GM12875 (cell line): ENCODE measurements at regions not wholly inside any gene's neighbourhood (a gene's known extent, or its start where the extent isn't known, plus 50 kb on each side); places are given as distances from the start of the nearest gene placed in this dataset.

ENCODE experiments used
- H3K4me3 ChIP-seq: one replicate; pipeline ENCODE4 v1.5.1; 2011; ENCODE audit warnings: low read depth, low read length, control low read depth
- TF ChIP-seq, protein P1 (sequence below): IDR thresholded peaks from 2 replicates; pipeline ENCODE4 v1.5.1; 2011; ENCODE audit warnings: low read depth, mild to moderate bottlenecking, control low read depth, inconsistent platforms, low read length, moderate library complexity, borderline replicate concordance; ENCODE audit not compliant: insufficient read depth

DNA sequence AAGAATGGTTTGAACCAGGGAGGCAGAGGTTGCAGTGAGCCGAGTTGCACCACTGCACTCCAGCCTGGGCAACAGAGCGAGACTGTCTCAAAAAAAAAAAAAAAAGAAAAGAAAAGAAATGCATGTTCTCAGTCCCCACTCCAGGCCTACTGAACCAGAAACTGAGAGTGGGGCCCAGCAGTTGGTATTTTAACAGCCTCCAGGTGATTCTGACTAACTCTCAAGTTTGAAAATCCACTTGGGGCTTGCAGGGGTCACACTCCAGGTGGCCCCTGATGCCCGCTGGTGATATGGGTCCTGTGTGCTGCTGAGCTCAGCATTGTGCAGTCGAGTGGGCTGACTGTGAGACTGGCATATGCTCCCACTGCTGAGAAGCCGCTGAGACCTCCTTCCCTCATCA lies 133.7 kb upstream of the C2CD4B start:
- TF ChIP-seq, protein P1, sequence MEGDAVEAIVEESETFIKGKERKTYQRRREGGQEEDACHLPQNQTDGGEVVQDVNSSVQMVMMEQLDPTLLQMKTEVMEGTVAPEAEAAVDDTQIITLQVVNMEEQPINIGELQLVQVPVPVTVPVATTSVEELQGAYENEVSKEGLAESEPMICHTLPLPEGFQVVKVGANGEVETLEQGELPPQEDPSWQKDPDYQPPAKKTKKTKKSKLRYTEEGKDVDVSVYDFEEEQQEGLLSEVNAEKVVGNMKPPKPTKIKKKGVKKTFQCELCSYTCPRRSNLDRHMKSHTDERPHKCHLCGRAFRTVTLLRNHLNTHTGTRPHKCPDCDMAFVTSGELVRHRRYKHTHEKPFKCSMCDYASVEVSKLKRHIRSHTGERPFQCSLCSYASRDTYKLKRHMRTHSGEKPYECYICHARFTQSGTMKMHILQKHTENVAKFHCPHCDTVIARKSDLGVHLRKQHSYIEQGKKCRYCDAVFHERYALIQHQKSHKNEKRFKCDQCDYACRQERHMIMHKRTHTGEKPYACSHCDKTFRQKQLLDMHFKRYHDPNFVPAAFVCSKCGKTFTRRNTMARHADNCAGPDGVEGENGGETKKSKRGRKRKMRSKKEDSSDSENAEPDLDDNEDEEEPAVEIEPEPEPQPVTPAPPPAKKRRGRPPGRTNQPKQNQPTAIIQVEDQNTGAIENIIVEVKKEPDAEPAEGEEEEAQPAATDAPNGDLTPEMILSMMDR: no peak
- H3K4me3 ChIP-seq: no peak overlapping the region

DNA sequence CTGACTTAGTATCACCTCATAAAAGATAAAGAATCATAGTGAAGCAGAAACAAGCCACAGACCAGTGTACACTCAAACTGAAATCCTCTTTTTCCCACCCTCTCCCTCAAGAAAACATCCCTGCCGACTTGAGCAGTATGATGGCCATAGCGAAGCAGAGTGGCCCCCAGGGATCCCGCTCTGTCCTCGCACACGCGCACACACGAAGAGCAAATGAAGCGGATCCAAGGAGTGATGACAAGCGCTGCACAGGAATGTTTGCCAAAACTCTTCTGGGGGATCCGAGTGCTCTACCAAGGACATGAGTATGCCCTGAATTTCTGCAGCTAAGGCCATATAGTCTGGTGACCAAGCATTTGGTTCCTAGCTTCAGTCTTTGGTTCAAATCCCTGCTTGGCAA lies 134.5 kb upstream of the C2CD4B start:
- H3K4me3 ChIP-seq: no peak overlapping the region
- TF ChIP-seq, protein P1: no peak

DNA sequence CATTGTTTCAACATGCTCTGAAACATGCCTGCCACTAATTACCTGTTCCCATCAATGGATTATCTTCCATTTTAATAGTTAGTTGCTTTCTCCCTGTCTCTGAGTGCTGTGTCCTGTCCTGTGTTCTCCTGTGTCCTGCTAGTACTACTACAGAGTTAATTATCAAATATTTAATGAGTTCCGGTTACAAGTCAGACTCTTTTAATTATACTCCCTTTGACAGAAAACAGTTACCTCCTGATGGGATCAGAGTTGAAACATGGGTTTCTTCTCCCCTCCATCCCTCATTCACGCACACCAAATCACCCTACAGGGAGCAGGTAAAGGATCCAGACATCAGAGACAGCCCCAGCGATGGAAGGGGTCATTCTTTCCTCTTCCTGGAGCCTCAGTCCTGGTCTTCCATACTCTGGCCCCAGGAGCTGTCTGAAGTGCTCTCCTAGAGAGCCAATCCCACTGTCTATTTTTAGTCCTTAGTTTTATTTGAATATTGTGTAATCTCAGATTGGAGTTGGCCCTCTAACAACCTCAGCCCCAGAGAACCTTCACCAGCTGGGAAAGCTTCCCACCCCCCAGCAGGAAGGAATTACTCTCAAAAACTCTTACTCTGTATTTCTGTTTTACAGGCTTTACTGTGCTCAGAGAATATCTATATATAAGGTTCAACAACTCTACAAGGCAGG lies 137.0 kb upstream of the C2CD4B start:
- TF ChIP-seq, protein P1: no peak
- H3K4me3 ChIP-seq: no peak overlapping the region

DNA sequence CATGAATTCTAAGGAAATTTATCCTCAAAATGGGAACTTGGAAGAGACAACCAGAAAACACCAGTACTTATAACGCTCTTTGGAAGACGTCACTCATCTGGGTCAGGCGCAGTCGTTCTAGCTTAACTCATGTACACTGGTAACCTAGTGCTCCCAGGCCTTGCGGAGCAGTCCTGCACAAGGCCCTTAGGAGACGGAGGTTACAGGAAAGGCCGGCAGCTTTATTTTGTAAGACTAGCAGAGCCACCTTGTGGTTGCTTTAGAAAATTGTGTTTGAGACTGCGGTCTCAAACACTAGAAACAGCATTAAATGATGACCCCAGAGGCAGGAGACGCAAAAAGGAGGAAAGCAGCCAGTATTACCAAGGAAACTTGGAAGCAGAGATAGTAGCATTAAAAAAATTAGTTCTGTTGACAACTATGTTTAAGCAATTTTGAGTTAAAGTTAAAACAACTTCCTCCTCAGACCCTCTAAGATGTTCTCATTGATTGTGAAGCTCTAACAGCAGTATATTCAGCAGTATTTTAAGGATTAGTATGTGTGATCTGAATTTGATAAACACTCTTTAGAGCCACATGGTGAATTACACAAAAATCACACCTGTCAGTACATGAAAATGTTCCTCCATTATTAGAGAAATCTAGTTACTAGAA lies 141.9 kb upstream of the C2CD4B start:
- no peak overlapping the region for H3K4me3 ChIP-seq
- TF ChIP-seq, protein P1: peak; percentile 54

DNA sequence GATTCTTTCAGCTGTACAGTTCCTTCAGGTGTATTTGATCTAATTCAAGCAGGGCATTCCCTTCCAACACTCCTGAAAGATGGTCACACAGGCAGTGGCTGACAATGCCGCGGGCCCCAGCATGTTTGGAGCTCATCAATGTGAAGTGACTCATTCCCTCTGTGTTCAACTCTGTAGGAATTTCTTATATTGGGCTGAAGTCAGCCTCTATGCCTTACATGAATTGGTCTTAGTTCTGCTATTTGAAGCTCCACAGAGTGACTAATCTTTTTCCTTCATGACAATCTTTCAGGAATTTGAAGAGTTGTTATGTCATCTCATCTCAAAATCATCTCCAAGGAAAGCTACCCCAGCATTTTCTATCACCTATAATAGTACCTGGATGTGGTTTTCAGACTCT lies 142.5 kb upstream of the C2CD4B start:
- TF ChIP-seq, protein P1: no peak
- no peak overlapping the region for H3K4me3 ChIP-seq

DNA sequence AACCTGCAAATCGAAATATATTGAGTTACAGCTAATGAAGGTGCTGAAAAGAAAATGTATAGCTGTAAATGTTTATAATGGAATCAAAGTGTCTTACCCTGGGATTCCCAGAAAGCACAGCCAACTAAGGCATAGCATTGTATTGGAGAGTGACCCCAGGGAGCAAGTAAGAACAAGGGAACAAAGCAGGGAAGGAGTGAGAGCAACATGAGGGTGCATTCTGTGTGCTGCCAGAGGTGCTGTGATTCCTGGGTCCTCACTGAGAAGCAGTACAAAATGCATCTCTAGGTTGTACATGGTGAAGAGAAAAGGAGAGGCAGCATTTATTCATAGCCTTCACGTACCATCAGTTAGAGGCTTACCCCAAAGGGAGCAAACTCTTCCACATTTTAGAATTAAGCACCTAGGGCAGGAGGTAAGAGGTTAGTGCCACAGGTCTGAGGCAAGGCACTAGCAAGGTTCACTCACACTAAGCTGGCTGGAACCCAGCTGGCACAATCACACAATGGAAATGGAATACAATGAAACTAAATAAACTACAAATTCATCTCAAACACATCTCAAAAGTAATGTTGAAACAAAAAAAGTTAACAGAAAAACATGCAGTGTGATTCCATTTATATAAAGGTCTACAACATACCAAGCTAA lies 151.5 kb upstream of the C2CD4B start:
- no peak overlapping the region for H3K4me3 ChIP-seq
- TF ChIP-seq, protein P1: no peak
